ENCODE measurements at regions not wholly inside any gene's neighbourhood (a gene's known extent, or its start where the extent isn't known, plus 50 kb on each side); places are given as distances from the start of the nearest gene placed in this dataset.

DNA sequence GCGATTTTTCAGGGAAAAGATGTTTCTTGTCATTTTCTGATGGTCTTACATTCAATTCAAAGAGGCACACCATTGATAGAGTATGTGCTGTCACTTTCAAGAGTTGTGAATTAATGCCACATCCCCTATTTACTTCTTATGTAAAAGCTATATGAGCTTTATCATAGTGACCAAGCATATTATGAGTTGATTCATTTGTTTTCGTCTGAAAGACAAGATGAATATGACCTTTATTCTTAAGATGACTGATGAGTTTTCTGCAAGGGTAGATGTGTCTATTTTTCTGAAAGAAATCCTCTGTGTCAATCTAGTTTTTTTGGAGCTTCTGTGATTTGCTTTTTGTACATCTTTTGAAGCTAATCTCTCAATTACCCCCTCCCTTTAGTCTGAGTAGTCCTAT, 676.3 kb upstream of the ARGLU1 start:
- TF ChIP-seq EZH2 (IDR thresholded peaks at IDR 0.05; ENCODE audit: borderline replicate concordance, low read depth, low read length, severe bottlenecking) (no peak), POLR2A (IDR thresholded peaks at IDR 0.05; ENCODE audit: low read depth, low read length) (no peak)
